NCI-H1417 treated with DMSO at 0.1 percent for 48 hours (cell line): ENCODE measurements at regions not wholly inside any gene's neighbourhood (a gene's known extent, or its start where the extent isn't known, plus 50 kb on each side); places are given as distances from the start of the nearest gene placed in this dataset.
"Not testable (repeated sequence)": the region's sequence is repeated elsewhere in the genome, so short reads cannot be mapped to it uniquely, and the experiment has no call there.

ENCODE experiments used
- DNase-seq: peaks from one replicate; lab custom pipeline; 2025; lab: John Stamatoyannopoulos, UW

GRCh38 chr18:1133541-1133940, 228.9 kb downstream of the ADCYAP1 start:
- no peak for DNase-seq

- no peak for DNase-seq
Observed at GRCh38 chr18:1147730-1148129, 243.1 kb downstream of the ADCYAP1 start.

- DNase-seq: no peak
Observed at GRCh38 chr18:1149709-1150108, 245.0 kb downstream of the ADCYAP1 start.

GRCh38 chr18:1150344-1150743, 245.7 kb downstream of the ADCYAP1 start:
- no peak for DNase-seq

- not testable (repeated sequence) for DNase-seq
Observed at GRCh38 chr18:1152958-1153357, 248.3 kb downstream of the ADCYAP1 start.

- no peak for DNase-seq
Observed at GRCh38 chr18:1173593-1173992, 268.9 kb downstream of the ADCYAP1 start.

GRCh38 chr18:1177232-1177631, 272.6 kb downstream of the ADCYAP1 start:
- DNase-seq: no peak

GRCh38 chr18:1191341-1191740, 286.7 kb downstream of the ADCYAP1 start:
- DNase-seq: no peak

GRCh38 chr18:1213126-1213525, 308.5 kb downstream of the ADCYAP1 start:
- DNase-seq: no peak

- no peak for DNase-seq
Observed at GRCh38 chr18:1222880-1223279, 318.2 kb downstream of the ADCYAP1 start.

- DNase-seq: no peak
Observed at GRCh38 chr18:1227025-1227424, 322.4 kb downstream of the ADCYAP1 start.

GRCh38 chr18:1229634-1230033, 325.0 kb downstream of the ADCYAP1 start:
- no peak for DNase-seq

- DNase-seq: no peak
Observed at GRCh38 chr18:1232867-1233266, 328.2 kb downstream of the ADCYAP1 start.

- no peak for DNase-seq
Observed at GRCh38 chr18:1240701-1241100, 336.0 kb downstream of the ADCYAP1 start.

- DNase-seq: no peak
Observed at GRCh38 chr18:1244397-1245122, 339.9 kb downstream of the ADCYAP1 start.

GRCh38 chr18:1246827-1247226, 342.2 kb downstream of the ADCYAP1 start:
- no peak for DNase-seq

GRCh38 chr18:1252534-1252933, 347.9 kb downstream of the ADCYAP1 start:
- DNase-seq: no peak

GRCh38 chr18:1252936-1253335, 348.3 kb downstream of the ADCYAP1 start:
- DNase-seq: no peak

- DNase-seq: no peak
Observed at GRCh38 chr18:1253827-1254226, 349.2 kb downstream of the ADCYAP1 start.

GRCh38 chr18:1261054-1261453, 356.4 kb downstream of the ADCYAP1 start:
- DNase-seq: no peak

- DNase-seq: no peak
Observed at GRCh38 chr18:1267021-1267420, 362.4 kb downstream of the ADCYAP1 start.

GRCh38 chr18:1270081-1270480, 365.4 kb downstream of the ADCYAP1 start:
- DNase-seq: no peak

GRCh38 chr18:1273469-1273868, 368.8 kb downstream of the ADCYAP1 start:
- DNase-seq: no peak

- DNase-seq: no peak
Observed at GRCh38 chr18:1292167-1292566, 387.5 kb downstream of the ADCYAP1 start.
